Ishikawa (cell line): ENCODE measurements at regions not wholly inside any gene's neighbourhood (a gene's known extent, or its start where the extent isn't known, plus 50 kb on each side); places are given as distances from the start of the nearest gene placed in this dataset.

Source experiments
- CEBPB ChIP-seq: IDR thresholded peaks from 2 replicates; pipeline ENCODE4 v1.6.1; 2012
- CREB1 ChIP-seq: IDR thresholded peaks from 2 replicates; pipeline ENCODE4 v1.6.1; 2012; ENCODE audit warnings: low read depth
- EGR1 ChIP-seq: IDR thresholded peaks from 2 replicates; pipeline ENCODE4 v1.6.1; 2012
- EP300 ChIP-seq: IDR thresholded peaks from 2 replicates; pipeline ENCODE4 v1.6.1; 2012; ENCODE audit warnings: borderline replicate concordance
- FOXM1 ChIP-seq: IDR thresholded peaks from 2 replicates; pipeline ENCODE4 v1.6.1; 2012; ENCODE audit warnings: low read depth, borderline replicate concordance
- NFIC ChIP-seq: IDR thresholded peaks from 2 replicates; pipeline ENCODE4 v1.6.1; 2012
- RAD21 ChIP-seq: IDR thresholded peaks from 2 replicates; pipeline ENCODE4 v1.6.1; 2012; ENCODE audit warnings: low read depth
- TAF1 ChIP-seq: IDR thresholded peaks from 2 replicates; pipeline ENCODE4 v1.6.1; 2012; ENCODE audit warnings: low read depth, mild to moderate bottlenecking
- TCF12 ChIP-seq: IDR thresholded peaks from 2 replicates; pipeline ENCODE4 v1.6.1; 2012; ENCODE audit warnings: low read depth
- TEAD4 ChIP-seq: IDR thresholded peaks from 2 replicates; pipeline ENCODE4 v1.6.1; 2012
- YY1 ChIP-seq: IDR thresholded peaks from 2 replicates; pipeline ENCODE4 v1.6.1; 2012; ENCODE audit warnings: low read depth
- ZBTB7A ChIP-seq: IDR thresholded peaks from 2 replicates; pipeline ENCODE4 v1.6.1; 2012; ENCODE audit warnings: low read depth
- TF ChIP-seq, protein P1 (sequence below): IDR thresholded peaks from 2 replicates; pipeline ENCODE4 v1.6.1; 2012; ENCODE audit warnings: low read depth, mild to moderate bottlenecking
- TF ChIP-seq, protein P2 (sequence below): IDR thresholded peaks from 2 replicates; pipeline ENCODE4 v1.6.1; 2012
- TF ChIP-seq, protein P3 (sequence below): IDR thresholded peaks from 2 replicates; pipeline ENCODE4 v1.6.1; 2012

DNA sequence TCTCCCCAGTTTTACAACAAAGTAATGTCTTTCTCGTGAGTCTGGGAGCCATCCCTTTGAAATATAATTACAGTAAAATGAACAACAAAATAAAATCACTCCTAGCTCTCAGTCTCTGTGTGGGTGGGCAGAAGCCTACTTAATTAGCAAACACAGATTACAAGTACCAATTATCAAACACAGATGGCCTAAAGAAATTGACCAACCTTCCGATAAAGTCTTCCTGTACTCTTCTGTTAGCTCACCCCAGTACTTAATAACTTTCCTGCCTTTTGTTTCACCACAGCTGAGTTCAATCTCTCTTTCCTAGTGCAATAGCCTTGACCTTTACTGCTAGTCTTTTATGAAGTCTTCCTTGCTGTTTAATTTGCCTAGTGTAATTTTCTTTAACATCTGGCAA lies 719.2 kb upstream of the MBL2 start:
- TF ChIP-seq TEAD4 = no peak
- TF ChIP-seq ZBTB7A = no peak
- TF ChIP-seq TCF12 = no peak
- TF ChIP-seq, protein P1, sequence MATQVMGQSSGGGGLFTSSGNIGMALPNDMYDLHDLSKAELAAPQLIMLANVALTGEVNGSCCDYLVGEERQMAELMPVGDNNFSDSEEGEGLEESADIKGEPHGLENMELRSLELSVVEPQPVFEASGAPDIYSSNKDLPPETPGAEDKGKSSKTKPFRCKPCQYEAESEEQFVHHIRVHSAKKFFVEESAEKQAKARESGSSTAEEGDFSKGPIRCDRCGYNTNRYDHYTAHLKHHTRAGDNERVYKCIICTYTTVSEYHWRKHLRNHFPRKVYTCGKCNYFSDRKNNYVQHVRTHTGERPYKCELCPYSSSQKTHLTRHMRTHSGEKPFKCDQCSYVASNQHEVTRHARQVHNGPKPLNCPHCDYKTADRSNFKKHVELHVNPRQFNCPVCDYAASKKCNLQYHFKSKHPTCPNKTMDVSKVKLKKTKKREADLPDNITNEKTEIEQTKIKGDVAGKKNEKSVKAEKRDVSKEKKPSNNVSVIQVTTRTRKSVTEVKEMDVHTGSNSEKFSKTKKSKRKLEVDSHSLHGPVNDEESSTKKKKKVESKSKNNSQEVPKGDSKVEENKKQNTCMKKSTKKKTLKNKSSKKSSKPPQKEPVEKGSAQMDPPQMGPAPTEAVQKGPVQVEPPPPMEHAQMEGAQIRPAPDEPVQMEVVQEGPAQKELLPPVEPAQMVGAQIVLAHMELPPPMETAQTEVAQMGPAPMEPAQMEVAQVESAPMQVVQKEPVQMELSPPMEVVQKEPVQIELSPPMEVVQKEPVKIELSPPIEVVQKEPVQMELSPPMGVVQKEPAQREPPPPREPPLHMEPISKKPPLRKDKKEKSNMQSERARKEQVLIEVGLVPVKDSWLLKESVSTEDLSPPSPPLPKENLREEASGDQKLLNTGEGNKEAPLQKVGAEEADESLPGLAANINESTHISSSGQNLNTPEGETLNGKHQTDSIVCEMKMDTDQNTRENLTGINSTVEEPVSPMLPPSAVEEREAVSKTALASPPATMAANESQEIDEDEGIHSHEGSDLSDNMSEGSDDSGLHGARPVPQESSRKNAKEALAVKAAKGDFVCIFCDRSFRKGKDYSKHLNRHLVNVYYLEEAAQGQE = no peak
- no peak for TF ChIP-seq TAF1
- no peak for TF ChIP-seq CEBPB
- no peak for TF ChIP-seq EGR1
- TF ChIP-seq, protein P2, sequence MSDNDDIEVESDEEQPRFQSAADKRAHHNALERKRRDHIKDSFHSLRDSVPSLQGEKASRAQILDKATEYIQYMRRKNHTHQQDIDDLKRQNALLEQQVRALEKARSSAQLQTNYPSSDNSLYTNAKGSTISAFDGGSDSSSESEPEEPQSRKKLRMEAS = no peak
- no peak for TF ChIP-seq NFIC
- TF ChIP-seq EP300 = no peak
- TF ChIP-seq CREB1 = no peak

DNA sequence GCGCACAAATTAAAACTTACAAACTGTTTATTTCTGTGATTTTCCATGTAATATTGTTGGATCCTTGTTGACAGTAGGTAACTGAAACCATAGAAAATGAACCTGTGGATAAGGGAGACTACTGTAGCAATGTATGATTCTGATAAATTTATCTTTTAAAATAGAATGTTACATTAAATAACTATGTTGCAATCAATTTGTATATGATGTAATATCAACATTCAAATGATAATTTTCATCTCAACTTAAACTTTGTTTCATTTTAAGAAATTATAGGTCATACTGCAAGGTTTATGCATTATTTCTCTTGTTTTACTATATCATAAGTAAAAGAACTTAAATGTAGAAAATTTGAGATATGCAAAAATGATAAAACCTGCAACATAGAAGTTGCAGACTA lies 718.0 kb upstream of the MBL2 start:
- TF ChIP-seq TCF12 (no peak), TEAD4 (no peak), FOXM1 (no peak)

DNA sequence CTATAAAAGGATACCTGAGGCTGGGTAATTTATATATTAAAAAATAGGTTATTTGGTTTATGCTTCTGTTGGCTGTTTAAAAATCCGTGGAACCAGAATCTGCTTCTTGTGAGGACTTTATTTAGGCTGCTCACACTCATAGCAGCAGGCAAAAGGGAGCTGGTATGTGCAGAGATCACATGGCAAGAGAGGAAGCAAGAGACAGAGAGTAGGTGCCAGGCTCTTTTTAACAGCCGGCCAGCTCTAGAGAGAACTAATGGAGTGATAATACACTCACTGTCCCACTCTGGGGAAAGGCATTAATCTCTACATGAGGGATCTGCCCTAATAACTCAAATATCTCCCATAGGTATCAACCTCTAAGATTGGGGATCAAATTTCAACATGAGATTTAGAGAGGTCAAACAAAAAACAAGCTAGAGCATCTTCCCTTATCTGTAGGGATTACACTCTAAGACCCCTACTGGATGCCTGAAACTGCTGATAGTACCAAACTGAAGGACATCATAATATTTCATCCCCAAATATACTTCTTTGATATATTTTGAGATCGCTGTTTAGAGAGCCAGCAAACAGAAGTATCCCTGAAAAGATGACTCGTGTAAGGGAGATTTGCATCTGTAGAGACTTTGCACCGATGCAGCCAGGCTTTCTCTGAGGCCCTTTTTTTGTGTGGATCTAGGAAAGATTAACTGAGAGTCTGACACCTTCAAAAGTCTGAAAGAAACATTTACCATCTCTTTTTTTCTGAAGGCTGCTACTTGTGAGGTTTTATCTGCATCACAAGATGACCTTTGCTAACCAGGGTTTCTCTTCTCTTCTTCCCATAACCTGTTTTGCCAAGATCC lies 717.0 kb upstream of the MBL2 start:
- TF ChIP-seq EP300 (no peak), ZBTB7A (no peak), YY1 (no peak), FOXM1 (no peak), RAD21 (no peak), CREB1 (no peak), TCF12 (no peak), CEBPB (no peak), EGR1 (no peak), NFIC (no peak), TAF1 (no peak), TEAD4 (no peak)
- TF ChIP-seq, protein P1 = no peak
- TF ChIP-seq, protein P2 = no peak
- TF ChIP-seq, protein P3, sequence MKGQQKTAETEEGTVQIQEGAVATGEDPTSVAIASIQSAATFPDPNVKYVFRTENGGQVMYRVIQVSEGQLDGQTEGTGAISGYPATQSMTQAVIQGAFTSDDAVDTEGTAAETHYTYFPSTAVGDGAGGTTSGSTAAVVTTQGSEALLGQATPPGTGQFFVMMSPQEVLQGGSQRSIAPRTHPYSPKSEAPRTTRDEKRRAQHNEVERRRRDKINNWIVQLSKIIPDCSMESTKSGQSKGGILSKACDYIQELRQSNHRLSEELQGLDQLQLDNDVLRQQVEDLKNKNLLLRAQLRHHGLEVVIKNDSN = no peak

DNA sequence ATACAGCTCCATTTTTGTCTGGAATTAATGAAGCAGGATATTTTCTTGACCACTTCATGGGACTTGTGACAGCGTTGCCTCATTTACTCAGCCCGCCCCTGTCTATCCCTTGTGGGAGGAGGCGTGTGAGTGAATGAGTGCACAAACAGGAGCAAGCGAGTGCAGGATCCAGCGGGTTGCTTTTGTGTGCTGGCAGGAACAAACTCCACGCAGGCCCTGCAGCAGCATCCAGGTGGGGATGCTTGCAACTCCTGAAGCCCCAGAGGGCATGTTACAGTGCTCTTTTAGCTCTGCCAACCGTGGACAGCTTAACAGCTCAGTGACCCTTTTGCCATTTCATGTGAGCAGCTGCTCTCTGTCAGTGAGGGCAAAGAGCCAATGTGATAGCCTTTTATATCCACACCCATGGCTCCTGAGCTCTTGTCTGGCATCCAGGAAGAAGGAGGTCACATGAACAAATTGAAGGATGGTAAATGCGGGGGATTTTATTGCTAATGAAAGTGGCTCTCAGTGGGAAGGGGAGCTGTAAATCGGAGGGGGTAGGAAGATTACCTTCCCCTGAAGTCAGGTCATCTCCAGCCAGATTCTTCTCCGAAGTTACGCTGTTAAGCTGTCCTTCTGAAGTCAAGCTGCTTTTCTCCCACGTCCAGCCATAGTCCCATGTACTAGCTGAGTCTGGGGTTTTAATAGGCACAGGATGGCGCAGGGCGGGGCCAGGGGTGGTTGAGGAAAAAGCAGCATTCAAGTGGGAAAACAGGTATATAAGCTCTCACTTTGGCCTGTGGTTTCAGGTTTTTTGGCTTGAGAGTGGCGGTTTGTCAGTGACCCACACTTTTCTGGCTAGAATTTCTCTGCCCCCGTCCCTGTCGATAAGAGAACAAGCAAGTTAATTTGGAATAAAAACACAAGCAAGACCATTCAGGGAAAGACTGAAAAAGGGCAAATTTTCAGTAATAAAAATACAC lies 714.7 kb upstream of the MBL2 start:
- no peak for TF ChIP-seq RAD21
- no peak for TF ChIP-seq TAF1
- no peak for TF ChIP-seq ZBTB7A
- TF ChIP-seq, protein P1 = no peak
- TF ChIP-seq EGR1 = no peak

DNA sequence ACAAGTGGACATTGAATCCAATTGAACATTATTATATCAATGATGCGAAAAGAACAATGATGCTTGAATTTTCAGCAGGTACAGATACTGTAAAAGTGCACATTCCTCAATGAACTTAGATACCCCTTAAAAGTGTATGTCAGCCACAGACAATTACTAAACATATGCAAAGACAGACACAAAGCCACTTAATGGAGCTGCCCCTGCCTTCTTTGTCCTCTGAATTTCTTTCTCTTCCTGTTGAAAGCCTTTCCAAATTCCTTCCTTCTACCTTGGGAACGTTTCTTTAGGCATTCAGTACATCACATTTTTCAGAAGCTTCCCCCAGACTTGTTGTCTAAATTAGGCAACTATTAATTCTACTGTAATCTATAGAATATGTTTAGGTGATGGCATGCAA lies 706.8 kb upstream of the MBL2 start:
- TF ChIP-seq CEBPB (no peak), FOXM1 (no peak), YY1 (no peak), CREB1 (no peak), RAD21 (no peak)
- TF ChIP-seq, protein P3 = no peak
